ENCODE measurements at regions not wholly inside any gene's neighbourhood (a gene's known extent, or its start where the extent isn't known, plus 50 kb on each side); places are given as distances from the start of the nearest gene placed in this dataset.

DNA sequence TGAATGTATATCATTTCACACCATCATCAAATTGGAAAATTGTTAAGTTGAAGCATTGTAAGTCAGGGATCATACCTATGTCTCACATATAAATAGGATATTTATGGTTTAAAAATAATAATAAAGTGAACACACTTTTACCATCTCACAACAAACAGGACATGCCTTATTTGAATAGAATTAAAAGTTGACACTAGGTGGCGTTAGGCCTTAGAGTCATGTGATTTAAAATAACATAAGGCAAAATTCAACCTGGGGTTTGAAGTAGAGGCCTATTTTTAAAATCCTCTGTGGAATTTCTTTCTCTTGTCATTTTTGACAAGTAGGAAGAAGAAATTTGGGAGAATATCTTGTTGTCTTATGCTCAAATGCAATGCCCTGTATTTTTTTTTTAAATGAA, 184.7 kb upstream of the PCDH15 start:
- DNase-seq (ENCODE audit: low read depth in 1 of 2, low spot score in 1 of 2): peak in 1 of 2 donors; percentile 57
- Histone ChIP-seq H3K36me3 (no peaks in the 10 kb centered on the region), H3K27me3 (no peaks in the 10 kb centered on the region), H3K27ac (no peak overlapping the region), H3K4me3 (no peak overlapping the region), H3K4me1 (ENCODE audit: low read depth) (no peaks in the 10 kb centered on the region), H3K9me3 (ENCODE audit: low read depth) (no peaks in the 10 kb centered on the region)
- TF ChIP-seq, protein P1, sequence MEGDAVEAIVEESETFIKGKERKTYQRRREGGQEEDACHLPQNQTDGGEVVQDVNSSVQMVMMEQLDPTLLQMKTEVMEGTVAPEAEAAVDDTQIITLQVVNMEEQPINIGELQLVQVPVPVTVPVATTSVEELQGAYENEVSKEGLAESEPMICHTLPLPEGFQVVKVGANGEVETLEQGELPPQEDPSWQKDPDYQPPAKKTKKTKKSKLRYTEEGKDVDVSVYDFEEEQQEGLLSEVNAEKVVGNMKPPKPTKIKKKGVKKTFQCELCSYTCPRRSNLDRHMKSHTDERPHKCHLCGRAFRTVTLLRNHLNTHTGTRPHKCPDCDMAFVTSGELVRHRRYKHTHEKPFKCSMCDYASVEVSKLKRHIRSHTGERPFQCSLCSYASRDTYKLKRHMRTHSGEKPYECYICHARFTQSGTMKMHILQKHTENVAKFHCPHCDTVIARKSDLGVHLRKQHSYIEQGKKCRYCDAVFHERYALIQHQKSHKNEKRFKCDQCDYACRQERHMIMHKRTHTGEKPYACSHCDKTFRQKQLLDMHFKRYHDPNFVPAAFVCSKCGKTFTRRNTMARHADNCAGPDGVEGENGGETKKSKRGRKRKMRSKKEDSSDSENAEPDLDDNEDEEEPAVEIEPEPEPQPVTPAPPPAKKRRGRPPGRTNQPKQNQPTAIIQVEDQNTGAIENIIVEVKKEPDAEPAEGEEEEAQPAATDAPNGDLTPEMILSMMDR (IDR thresholded peaks at IDR 0.05; ENCODE audit: low read depth, low read length): peak; percentile 8

DNA sequence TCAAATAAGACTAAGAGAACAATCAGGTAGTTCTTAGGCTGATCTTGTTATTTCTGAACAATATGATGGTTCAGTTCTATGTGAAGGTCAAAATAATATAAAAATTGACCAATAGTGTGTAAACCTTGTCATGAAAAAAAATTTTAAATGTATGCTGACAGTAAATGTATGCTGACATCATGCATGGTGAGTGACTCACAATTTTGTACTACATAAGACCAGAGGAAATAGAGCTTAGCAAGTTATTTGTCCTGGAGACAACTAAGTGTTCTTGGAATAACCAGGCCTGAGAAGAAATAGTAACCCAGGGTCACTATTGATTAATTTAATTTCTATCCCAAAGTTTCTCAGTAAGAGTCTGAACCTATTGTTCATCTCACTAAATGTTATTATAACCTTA, 182.2 kb upstream of the PCDH15 start:
- H3K27ac ChIP-seq: no peak overlapping the region
- H3K27me3 ChIP-seq: no peaks in the 10 kb centered on the region
- no peak for DNase-seq (ENCODE audit: low read depth in 1 of 2, low spot score in 1 of 2)
- no peaks in the 10 kb centered on the region for H3K9me3 ChIP-seq (ENCODE audit: low read depth)
- TF ChIP-seq, protein P1 (IDR thresholded peaks at IDR 0.05; ENCODE audit: low read depth, low read length): no peak
- H3K4me3 ChIP-seq: no peak overlapping the region
- no peaks in the 10 kb centered on the region for H3K36me3 ChIP-seq
- no peaks in the 10 kb centered on the region for H3K4me1 ChIP-seq (ENCODE audit: low read depth)

DNA sequence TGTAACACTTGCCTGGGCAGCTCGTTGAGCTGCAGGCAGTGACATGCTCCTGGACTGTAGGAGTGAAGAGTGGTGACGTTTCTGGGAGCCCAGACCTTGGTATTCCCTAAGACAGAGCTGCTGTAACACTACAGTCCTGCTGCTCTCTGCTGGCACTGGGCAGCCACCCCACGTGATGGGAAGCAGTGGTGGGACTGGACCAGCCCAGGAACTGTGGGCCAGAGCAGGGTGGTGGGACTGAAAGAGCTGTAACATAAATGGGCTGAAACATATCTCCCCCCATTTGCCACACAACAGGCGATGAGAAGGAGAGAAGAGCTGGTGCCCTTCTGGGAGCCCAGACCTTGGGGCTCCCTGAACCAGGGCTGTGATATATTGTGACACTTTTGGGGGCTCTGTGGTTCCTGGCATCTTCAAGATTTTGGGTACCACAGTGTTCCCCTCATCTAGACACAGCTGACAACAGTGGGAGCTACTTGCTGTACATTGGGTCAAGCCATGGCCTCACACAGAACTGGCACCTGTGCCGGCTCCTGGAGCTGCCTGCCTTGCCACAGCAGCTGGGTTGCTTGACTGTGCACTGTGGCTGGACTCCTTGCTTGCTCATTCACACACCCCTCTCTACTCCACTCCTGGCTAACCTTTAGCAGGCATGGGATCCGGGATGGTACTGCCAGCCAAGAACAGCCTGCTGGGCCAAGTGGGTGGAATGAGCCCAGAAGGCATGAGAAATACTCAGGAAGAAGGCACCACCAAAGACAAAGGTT, 161.3 kb upstream of the PCDH15 start:
- H3K36me3 ChIP-seq: no peaks in the 10 kb centered on the region
- no peak for DNase-seq (ENCODE audit: low read depth in 1 of 2, low spot score in 1 of 2)
- H3K4me3 ChIP-seq: no peak overlapping the region
- no peaks in the 10 kb centered on the region for H3K4me1 ChIP-seq (ENCODE audit: low read depth)
- H3K9me3 ChIP-seq (ENCODE audit: low read depth): no peaks in the 10 kb centered on the region
- H3K27ac ChIP-seq: no peak overlapping the region
- no peaks in the 10 kb centered on the region for H3K27me3 ChIP-seq
- TF ChIP-seq, protein P1 (IDR thresholded peaks at IDR 0.05; ENCODE audit: low read depth, low read length): no peak

DNA sequence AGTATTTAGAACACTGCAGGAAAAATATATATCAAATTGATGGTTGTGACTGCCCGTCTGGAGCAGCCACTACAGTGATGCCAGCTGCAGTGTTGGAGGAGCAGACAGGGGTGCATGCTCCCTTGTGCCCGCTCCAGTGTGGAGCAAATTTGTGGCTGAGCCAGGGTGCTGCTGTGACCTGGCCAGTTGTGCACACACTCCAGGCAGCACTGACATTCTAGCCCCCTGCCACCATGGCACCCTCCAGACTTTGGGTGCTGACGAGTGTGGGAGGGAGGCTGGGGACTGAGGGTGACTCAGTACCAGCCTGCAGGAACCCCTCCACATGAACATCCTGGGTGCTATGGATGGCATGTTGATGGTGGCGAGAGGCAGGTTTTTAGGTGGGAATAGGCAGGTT, 160.0 kb upstream of the PCDH15 start:
- Histone ChIP-seq H3K9me3 (ENCODE audit: low read depth) (no peaks in the 10 kb centered on the region), H3K27ac (no peak overlapping the region), H3K27me3 (no peaks in the 10 kb centered on the region), H3K4me3 (no peak overlapping the region), H3K36me3 (no peaks in the 10 kb centered on the region), H3K4me1 (ENCODE audit: low read depth) (no peaks in the 10 kb centered on the region)
- DNase-seq (ENCODE audit: low read depth in 1 of 2, low spot score in 1 of 2): no peak
- TF ChIP-seq, protein P1 (IDR thresholded peaks at IDR 0.05; ENCODE audit: low read depth, low read length): no peak

DNA sequence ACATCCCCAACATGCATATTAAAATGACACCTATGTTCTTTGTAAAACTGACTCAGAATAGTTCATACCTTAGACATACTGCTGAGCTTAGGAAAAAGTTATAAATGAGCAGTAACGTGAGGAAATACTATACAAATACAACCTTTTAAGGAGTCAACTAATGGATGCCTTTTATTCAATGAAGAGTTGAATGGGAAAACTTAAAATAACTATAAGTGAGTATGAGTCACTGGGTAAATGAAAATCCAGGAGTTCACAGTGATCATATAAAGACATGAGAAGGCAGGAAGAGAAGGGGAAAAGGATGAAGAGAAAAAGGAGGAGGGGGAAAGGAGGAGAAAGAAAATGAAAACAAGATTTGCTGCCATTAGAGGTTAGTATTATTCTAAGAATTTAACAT, 157.8 kb upstream of the PCDH15 start:
- Histone ChIP-seq H3K4me3 (no peak overlapping the region), H3K27me3 (no peaks in the 10 kb centered on the region), H3K4me1 (ENCODE audit: low read depth) (no peaks in the 10 kb centered on the region), H3K36me3 (no peaks in the 10 kb centered on the region), H3K9me3 (ENCODE audit: low read depth) (no peaks in the 10 kb centered on the region), H3K27ac (no peak overlapping the region)
- DNase-seq (ENCODE audit: low read depth in 1 of 2, low spot score in 1 of 2): no peak
- TF ChIP-seq, protein P1 (IDR thresholded peaks at IDR 0.05; ENCODE audit: low read depth, low read length): no peak
